ENCODE measurements at regions not wholly inside any gene's neighbourhood (a gene's known extent, or its start where the extent isn't known, plus 50 kb on each side); places are given as distances from the start of the nearest gene placed in this dataset.

- intact Hi-C loops (cut with micrococcal nuclease; ENCODE audit: unreplicated experiment): no loop called here
- Histone ChIP-seq H3K4me2 (no peak overlapping the region), H3K79me2 (ENCODE audit: low read depth) (no peaks in the 10 kb centered on the region), H3K36me3 (ENCODE audit: low read depth) (no peaks in the 10 kb centered on the region), H3K9me2 (ENCODE audit: insufficient read depth) (no peaks in the 10 kb centered on the region), H3K4me1 (replicated peaks; ENCODE audit: insufficient read depth) (no peaks in the 10 kb centered on the region), H3F3A (ENCODE audit: insufficient read depth, low read depth) (no peaks in the 10 kb centered on the region), H4K20me1 (ENCODE audit: insufficient read depth) (no peaks in the 10 kb centered on the region), H3K27me3 (ENCODE audit: insufficient read depth, low read depth) (no peaks in the 10 kb centered on the region), H2AFZ (no peak overlapping the region), H3K9me3 (ENCODE audit: insufficient read depth, low read depth) (no peaks in the 10 kb centered on the region), H3K27ac (no peak overlapping the region), H3K4me3 (no peak overlapping the region)
- no TSS peak for BruUV-seq (replicated peaks)
- ChIA-PET POLR2A (ENCODE audit: unreplicated experiment) (no interaction called here), CTCF (no interaction called here)
- TF ChIP-seq EZH2 (IDR thresholded peaks at IDR 0.05; ENCODE audit: low read depth): no peak
- TF ChIP-seq, protein P1, sequence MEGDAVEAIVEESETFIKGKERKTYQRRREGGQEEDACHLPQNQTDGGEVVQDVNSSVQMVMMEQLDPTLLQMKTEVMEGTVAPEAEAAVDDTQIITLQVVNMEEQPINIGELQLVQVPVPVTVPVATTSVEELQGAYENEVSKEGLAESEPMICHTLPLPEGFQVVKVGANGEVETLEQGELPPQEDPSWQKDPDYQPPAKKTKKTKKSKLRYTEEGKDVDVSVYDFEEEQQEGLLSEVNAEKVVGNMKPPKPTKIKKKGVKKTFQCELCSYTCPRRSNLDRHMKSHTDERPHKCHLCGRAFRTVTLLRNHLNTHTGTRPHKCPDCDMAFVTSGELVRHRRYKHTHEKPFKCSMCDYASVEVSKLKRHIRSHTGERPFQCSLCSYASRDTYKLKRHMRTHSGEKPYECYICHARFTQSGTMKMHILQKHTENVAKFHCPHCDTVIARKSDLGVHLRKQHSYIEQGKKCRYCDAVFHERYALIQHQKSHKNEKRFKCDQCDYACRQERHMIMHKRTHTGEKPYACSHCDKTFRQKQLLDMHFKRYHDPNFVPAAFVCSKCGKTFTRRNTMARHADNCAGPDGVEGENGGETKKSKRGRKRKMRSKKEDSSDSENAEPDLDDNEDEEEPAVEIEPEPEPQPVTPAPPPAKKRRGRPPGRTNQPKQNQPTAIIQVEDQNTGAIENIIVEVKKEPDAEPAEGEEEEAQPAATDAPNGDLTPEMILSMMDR (conservative IDR thresholded peaks at IDR 0.05): no peak
- DNase-seq: no peak
Measured at GRCh38 chr12:92582475-92582874, 120.3 kb upstream of the PLEKHG7 start.

- ChIA-PET CTCF (no interaction called here), POLR2A (ENCODE audit: unreplicated experiment) (interaction anchor here (0.7 kb wide), 1 partner anchor 9 kb away, joined by 4 read pairs; no protein-coding TSS in a partner anchor)
- DNase-seq: no peak
- no peak overlapping the region for H3K27ac ChIP-seq
- H2AFZ ChIP-seq: no peak overlapping the region
- no peaks in the 10 kb centered on the region for H3K27me3 ChIP-seq (ENCODE audit: insufficient read depth, low read depth)
- no peaks in the 10 kb centered on the region for H3K9me2 ChIP-seq (ENCODE audit: insufficient read depth)
- H3K79me2 ChIP-seq (ENCODE audit: low read depth): no peaks in the 10 kb centered on the region
- TF ChIP-seq, protein P1 (conservative IDR thresholded peaks at IDR 0.05): no peak
- TF ChIP-seq EZH2 (IDR thresholded peaks at IDR 0.05; ENCODE audit: low read depth): no peak
- no peak overlapping the region for H3K4me3 ChIP-seq
- no TSS peak for BruUV-seq (replicated peaks)
- no peak overlapping the region for H3K4me2 ChIP-seq
- H3F3A ChIP-seq (ENCODE audit: insufficient read depth, low read depth): no peaks in the 10 kb centered on the region
- H3K4me1 ChIP-seq (replicated peaks; ENCODE audit: insufficient read depth): no peaks in the 10 kb centered on the region
- H3K36me3 ChIP-seq (ENCODE audit: low read depth): no peaks in the 10 kb centered on the region
- no peaks in the 10 kb centered on the region for H4K20me1 ChIP-seq (ENCODE audit: insufficient read depth)
- no peaks in the 10 kb centered on the region for H3K9me3 ChIP-seq (ENCODE audit: insufficient read depth, low read depth)
- intact Hi-C loops (cut with micrococcal nuclease; ENCODE audit: unreplicated experiment): no loop called here
Measured at GRCh38 chr12:92581604-92582003, 121.2 kb upstream of the PLEKHG7 start.

- Histone ChIP-seq H2AFZ (no peak overlapping the region), H3K79me2 (ENCODE audit: low read depth) (no peaks in the 10 kb centered on the region), H3K9me2 (ENCODE audit: insufficient read depth) (no peaks in the 10 kb centered on the region), H3F3A (ENCODE audit: insufficient read depth, low read depth) (no peaks in the 10 kb centered on the region), H3K4me3 (no peak overlapping the region), H4K20me1 (ENCODE audit: insufficient read depth) (no peaks in the 10 kb centered on the region), H3K4me1 (replicated peaks; ENCODE audit: insufficient read depth) (0 out of 2 replicates have a peak, but pooled peaks cover 3% of the 10 kb centered on the region), H3K27ac (no peak overlapping the region), H3K27me3 (ENCODE audit: insufficient read depth, low read depth) (no peaks in the 10 kb centered on the region), H3K9me3 (ENCODE audit: insufficient read depth, low read depth) (no peaks in the 10 kb centered on the region), H3K36me3 (ENCODE audit: low read depth) (no peaks in the 10 kb centered on the region), H3K4me2 (no peak overlapping the region)
- TF ChIP-seq EZH2 (IDR thresholded peaks at IDR 0.05; ENCODE audit: low read depth): no peak
- intact Hi-C loops (cut with micrococcal nuclease; ENCODE audit: unreplicated experiment): loop anchor here (5.0 to 10.0 kb wide), 2 partner anchors 170 to 763 kb away; no protein-coding TSS in a partner anchor
- no peak for DNase-seq
- CTCF ChIA-PET: no interaction called here
- POLR2A ChIA-PET (ENCODE audit: unreplicated experiment): no interaction called here
- BruUV-seq (replicated peaks): no TSS peak
Measured at GRCh38 chr12:92574911-92575570, 127.7 kb upstream of the PLEKHG7 start.
